ENCODE measurements at regions not wholly inside any gene's neighbourhood (a gene's known extent, or its start where the extent isn't known, plus 50 kb on each side); places are given as distances from the start of the nearest gene placed in this dataset.
"Not testable (repeated sequence)": the region's sequence is repeated elsewhere in the genome, so short reads cannot be mapped to it uniquely, and the experiment has no call there.

DNA sequence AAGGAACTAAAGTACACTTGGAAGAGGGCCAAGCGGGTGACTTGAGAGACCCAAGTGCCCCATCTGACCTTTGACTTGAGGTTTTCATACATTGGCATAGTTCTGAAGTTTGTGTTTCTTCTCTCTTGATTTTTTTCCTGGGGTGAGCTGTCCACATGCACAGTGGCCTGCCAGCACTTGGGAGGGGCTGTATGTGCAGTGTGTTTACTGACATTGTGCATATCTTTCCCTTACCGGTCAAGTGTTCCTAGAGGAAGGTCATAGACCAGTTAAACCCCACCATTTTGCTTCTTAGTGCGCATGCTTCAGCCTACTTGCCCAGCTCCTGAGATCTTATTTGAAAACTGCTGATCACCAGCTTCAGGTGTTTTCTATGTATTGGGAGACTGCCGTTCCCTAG, 435.2 kb upstream of the KAZN start:
- H3K4me1 ChIP-seq (ENCODE audit: control insufficient read depth, insufficient read depth, low read length) = peaks cover 8% of the 10 kb centered on the region
- H3K27ac ChIP-seq (ENCODE audit: low read depth, low read length) = no peak overlapping the region
- H3K4me3 ChIP-seq (ENCODE audit: low read depth, low read length) = no peak overlapping the region
- no peaks in the 10 kb centered on the region for H3K36me3 ChIP-seq (ENCODE audit: control insufficient read depth, insufficient read depth, low read length)
- no peaks in the 10 kb centered on the region for H3K27me3 ChIP-seq (ENCODE audit: control insufficient read depth, insufficient read depth, low read length)
- no peaks in the 10 kb centered on the region; the same call in 1 of the 2 replicates for H3K9me3 ChIP-seq (ENCODE audit: control insufficient read depth, insufficient read depth, low read length)
- H3K9ac ChIP-seq (ENCODE audit: low read depth, low read length) = no peak overlapping the region

DNA sequence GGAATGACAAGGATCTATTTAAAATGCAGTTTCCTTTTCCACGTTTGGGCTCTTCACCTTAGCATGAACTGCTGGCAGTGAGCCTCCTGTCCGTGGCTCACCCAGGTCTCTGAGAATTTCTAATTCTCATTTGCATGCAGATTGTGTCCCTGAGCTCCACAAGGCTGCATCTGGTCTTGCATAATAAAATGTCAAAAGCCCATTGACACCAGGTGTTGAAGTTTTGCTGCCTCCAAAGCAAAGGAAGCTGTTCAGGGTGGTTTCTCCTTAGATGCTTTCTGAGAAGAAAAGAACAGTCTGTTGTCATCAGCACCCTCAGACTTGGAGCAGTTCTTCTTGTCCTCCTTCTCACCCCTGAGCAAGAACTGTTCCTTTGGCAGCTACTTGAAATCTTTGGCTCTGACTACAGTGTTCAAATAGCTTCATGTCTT, 433.1 kb upstream of the KAZN start:
- Histone ChIP-seq H3K27me3 (ENCODE audit: control insufficient read depth, insufficient read depth, low read length) (no peaks in the 10 kb centered on the region), H3K4me1 (ENCODE audit: control insufficient read depth, insufficient read depth, low read length) (peaks cover 8% of the 10 kb centered on the region), H3K36me3 (ENCODE audit: control insufficient read depth, insufficient read depth, low read length) (no peaks in the 10 kb centered on the region), H3K9ac (ENCODE audit: low read depth, low read length) (no peak overlapping the region), H3K9me3 (ENCODE audit: control insufficient read depth, insufficient read depth, low read length) (no peaks in the 10 kb centered on the region; the same call in 1 of the 2 replicates), H3K4me3 (ENCODE audit: low read depth, low read length) (no peak overlapping the region), H3K27ac (ENCODE audit: low read depth, low read length) (no peak overlapping the region)

DNA sequence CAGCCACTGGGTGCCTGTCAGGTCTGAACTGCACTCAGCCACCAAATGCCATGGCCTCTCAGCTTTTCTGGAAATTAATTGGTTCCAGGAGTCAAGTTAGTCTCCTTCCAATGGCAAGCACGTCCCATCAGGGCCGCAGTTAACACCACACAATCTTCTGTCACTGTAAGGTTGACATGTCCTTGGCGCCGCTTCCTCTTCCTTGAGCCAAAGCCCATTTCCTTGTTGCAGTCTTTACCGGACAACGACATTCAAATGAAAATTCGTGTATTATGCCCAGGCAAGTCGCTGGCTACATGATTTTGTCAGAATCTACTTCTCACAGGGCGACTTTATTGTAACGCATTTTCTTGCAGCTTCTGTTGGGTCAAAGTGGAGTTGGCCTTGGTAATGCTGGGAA, 430.6 kb upstream of the KAZN start:
- Histone ChIP-seq H3K9ac (ENCODE audit: low read depth, low read length) (no peak overlapping the region), H3K4me1 (ENCODE audit: control insufficient read depth, insufficient read depth, low read length) (peaks cover 8% of the 10 kb centered on the region), H3K36me3 (ENCODE audit: control insufficient read depth, insufficient read depth, low read length) (no peaks in the 10 kb centered on the region), H3K27me3 (ENCODE audit: control insufficient read depth, insufficient read depth, low read length) (no peaks in the 10 kb centered on the region), H3K27ac (ENCODE audit: low read depth, low read length) (no peak overlapping the region), H3K9me3 (ENCODE audit: control insufficient read depth, insufficient read depth, low read length) (no peaks in the 10 kb centered on the region; the same call in 1 of the 2 replicates), H3K4me3 (ENCODE audit: low read depth, low read length) (no peak overlapping the region)

DNA sequence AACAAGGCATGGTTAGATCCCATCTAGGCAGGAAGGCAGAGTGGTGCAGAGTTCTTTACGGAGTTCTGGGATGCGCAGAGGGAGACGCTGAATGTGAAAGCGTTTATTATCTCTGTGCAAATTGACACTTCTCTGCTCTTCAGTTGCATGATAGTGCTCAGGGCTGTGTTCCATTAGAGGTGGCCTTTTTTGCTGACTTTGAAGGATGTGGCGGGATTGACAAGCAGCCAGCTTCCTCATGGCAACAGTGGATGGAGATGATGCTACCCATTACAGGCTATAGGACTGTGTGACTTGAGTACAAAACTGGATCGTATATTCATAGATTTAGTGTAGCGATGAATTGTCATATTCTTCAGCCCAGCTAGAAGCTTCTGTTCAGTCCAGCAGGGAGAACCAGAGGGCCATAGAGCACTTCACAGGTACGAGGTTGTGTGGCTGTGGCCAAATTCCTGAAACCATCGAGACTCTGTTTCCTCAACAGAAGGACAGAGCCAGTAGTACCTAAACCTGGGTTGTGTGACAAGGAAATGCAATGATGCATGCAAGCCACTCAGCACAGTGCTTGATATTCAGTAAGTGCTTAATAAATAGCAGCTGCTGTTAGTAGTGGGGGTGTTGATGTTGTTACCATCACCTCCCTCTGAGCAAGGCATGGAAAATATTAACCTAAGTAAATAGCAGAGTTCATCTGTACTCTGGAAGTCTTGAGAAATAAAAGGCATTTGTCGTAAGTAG, 430.0 kb upstream of the KAZN start:
- H3K4me1 ChIP-seq (ENCODE audit: control insufficient read depth, insufficient read depth, low read length) = peaks cover 8% of the 10 kb centered on the region
- no peak overlapping the region for H3K9ac ChIP-seq (ENCODE audit: low read depth, low read length)
- no peaks in the 10 kb centered on the region for H3K27me3 ChIP-seq (ENCODE audit: control insufficient read depth, insufficient read depth, low read length)
- H3K4me3 ChIP-seq (ENCODE audit: low read depth, low read length) = no peak overlapping the region
- no peak overlapping the region for H3K27ac ChIP-seq (ENCODE audit: low read depth, low read length)
- no peaks in the 10 kb centered on the region for H3K36me3 ChIP-seq (ENCODE audit: control insufficient read depth, insufficient read depth, low read length)
- H3K9me3 ChIP-seq (ENCODE audit: control insufficient read depth, insufficient read depth, low read length) = no peaks in the 10 kb centered on the region; the same call in 1 of the 2 replicates

DNA sequence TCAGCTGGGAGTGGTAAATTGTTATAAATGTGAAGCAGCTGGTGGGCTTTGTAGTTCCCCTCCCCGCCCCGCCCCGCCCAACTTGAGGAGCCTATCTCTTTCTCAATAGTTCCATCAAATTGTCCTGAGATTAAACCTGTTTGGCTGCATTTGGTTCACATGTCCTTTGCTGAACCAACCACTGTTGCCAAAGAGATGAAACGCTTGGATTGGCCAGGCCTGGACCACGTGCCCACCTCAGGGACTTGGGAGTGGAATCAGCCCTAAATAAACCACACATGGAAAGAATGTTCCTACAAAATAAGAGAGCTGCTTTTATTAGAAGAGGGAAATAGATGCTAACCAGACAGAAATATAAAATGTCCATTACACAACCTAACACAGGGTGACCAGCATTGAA, 424.9 kb upstream of the KAZN start:
- no peak overlapping the region for H3K27ac ChIP-seq (ENCODE audit: low read depth, low read length)
- H3K27me3 ChIP-seq (ENCODE audit: control insufficient read depth, insufficient read depth, low read length) = no peaks in the 10 kb centered on the region
- H3K4me1 ChIP-seq (ENCODE audit: control insufficient read depth, insufficient read depth, low read length) = peaks cover 12% of the 10 kb centered on the region
- no peaks in the 10 kb centered on the region for H3K36me3 ChIP-seq (ENCODE audit: control insufficient read depth, insufficient read depth, low read length)
- no peaks in the 10 kb centered on the region for H3K9me3 ChIP-seq (ENCODE audit: control insufficient read depth, insufficient read depth, low read length)
- H3K9ac ChIP-seq (ENCODE audit: low read depth, low read length) = no peak overlapping the region
- no peak overlapping the region for H3K4me3 ChIP-seq (ENCODE audit: low read depth, low read length)

DNA sequence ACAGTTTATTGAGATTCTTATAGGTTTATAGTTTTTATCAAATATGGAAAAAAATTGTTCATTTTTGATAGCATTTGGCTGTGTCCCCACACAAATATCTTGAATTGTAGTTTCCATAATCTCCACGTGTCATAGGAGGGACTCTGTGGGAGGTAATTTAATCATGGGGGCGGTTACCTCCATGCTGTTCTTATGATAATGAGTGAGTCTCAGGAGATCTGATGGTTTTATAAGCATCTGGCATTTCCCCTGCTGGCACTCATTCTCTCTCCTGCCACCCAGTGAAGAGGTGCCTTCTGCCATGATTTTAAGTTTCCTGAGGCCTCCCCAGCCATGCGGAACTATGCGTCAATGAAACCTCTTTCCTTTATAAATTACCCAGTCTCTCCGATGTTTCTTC, 420.6 kb upstream of the KAZN start:
- not testable (repeated sequence) for H3K4me3 ChIP-seq (ENCODE audit: low read depth, low read length); H3K9ac ChIP-seq (ENCODE audit: low read depth, low read length); H3K36me3 ChIP-seq (ENCODE audit: control insufficient read depth, insufficient read depth, low read length); H3K27ac ChIP-seq (ENCODE audit: low read depth, low read length); H3K9me3 ChIP-seq (ENCODE audit: control insufficient read depth, insufficient read depth, low read length); H3K27me3 ChIP-seq (ENCODE audit: control insufficient read depth, insufficient read depth, low read length)
- peaks cover 36% of the 10 kb centered on the region for H3K4me1 ChIP-seq (ENCODE audit: control insufficient read depth, insufficient read depth, low read length)

DNA sequence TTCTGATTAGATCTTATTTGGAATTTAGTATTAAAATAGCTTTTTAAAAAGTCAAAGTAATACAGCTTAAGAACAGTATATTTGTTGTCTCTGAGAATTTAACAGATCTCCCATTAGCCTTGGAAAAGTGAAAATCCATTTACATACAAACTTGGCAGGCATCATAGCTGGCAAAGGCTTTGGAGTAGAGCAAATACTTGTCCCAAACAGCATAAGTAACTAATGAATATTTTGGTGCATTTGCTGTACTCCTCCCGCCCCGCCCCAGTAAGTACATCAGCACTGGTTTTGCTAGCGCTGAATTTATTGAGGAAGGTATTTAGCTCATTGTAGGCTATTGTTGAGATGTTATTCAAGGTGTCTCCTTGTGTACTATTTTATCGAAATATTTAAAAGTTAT, 417.7 kb upstream of the KAZN start:
- Histone ChIP-seq H3K9me3 (ENCODE audit: control insufficient read depth, insufficient read depth, low read length) (no peaks in the 10 kb centered on the region), H3K4me1 (ENCODE audit: control insufficient read depth, insufficient read depth, low read length) (peaks cover 49% of the 10 kb centered on the region), H3K27ac (ENCODE audit: low read depth, low read length) (no peak overlapping the region), H3K27me3 (ENCODE audit: control insufficient read depth, insufficient read depth, low read length) (no peaks in the 10 kb centered on the region), H3K36me3 (ENCODE audit: control insufficient read depth, insufficient read depth, low read length) (no peaks in the 10 kb centered on the region), H3K9ac (ENCODE audit: low read depth, low read length) (no peak overlapping the region), H3K4me3 (ENCODE audit: low read depth, low read length) (no peak overlapping the region)

DNA sequence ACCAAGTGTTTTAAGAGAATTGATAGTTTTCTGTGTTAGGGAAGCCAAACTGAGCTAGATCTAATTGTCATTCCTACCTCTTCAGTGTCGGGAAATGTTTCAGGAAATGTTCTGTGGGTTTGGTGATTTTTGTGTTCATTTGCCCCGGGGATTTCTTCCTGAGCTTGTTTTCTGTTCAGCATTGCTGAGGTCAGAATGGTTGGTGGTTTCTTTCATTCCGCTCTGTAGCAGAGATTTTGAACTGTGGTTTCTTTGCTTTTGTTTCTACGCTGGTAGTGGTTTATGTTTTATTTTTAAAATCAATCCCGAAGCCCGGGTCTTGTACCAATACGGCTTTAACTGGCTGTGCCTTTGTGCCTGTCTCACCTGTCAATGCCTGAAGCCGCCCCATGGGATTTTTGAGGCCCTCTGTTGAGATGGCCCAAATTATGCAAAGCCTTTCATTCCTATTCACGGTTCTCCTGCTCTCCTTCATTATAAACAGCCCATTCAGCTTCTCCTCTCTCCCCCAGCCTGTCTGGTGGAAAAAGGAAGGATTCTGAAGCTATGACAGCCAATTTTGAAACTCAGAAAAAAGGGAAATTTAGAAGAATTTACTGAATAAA, 417.2 kb upstream of the KAZN start:
- Histone ChIP-seq H3K27ac (ENCODE audit: low read depth, low read length) (no peak overlapping the region), H3K4me1 (ENCODE audit: control insufficient read depth, insufficient read depth, low read length) (peaks cover 49% of the 10 kb centered on the region), H3K36me3 (ENCODE audit: control insufficient read depth, insufficient read depth, low read length) (no peaks in the 10 kb centered on the region), H3K9me3 (ENCODE audit: control insufficient read depth, insufficient read depth, low read length) (no peaks in the 10 kb centered on the region), H3K9ac (ENCODE audit: low read depth, low read length) (no peak overlapping the region), H3K27me3 (ENCODE audit: control insufficient read depth, insufficient read depth, low read length) (no peaks in the 10 kb centered on the region), H3K4me3 (ENCODE audit: low read depth, low read length) (no peak overlapping the region)

DNA sequence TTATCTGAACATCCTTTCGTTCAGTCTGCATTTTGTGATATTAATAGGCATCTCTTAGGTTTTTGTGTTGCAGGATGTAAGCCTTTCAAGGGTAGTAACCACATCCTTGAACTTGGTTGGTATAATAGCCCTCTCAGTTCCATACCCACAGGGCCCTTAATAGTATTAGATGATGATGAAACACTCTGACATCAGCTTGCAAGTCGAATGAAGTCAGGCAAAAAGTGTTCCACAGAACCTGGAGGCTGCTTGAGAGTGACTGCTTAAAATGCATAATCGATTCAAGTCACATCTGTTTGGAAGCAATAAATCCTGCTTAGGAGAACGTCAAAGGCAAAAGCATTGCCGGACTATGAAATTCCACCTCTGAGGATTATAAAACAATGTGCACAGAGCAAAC, 415.6 kb upstream of the KAZN start:
- H3K4me1 ChIP-seq (ENCODE audit: control insufficient read depth, insufficient read depth, low read length) = peaks cover 44% of the 10 kb centered on the region

DNA sequence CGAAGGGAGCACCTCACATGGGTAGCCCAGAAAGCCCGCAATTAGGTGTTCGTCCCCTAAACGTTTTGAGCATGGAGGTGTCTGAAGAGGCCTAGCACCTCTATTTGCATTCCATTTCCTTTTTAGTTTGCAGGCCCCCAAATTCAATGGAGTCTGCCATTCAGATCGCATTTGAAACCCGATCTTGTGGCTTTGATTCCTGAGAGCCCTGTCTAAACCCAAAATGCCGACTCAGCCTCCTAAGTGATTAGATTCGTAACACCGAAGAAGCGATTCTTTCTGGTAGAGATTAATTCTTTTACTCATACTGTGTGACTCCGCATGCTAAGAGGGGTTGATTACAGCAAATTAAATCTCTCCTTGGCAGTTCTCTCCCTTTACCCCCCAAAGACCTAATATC, 415.2 kb upstream of the KAZN start:
- Histone ChIP-seq H3K36me3 (ENCODE audit: control insufficient read depth, insufficient read depth, low read length) (no peaks in the 10 kb centered on the region), H3K9ac (ENCODE audit: low read depth, low read length) (no peak overlapping the region), H3K4me1 (ENCODE audit: control insufficient read depth, insufficient read depth, low read length) (peaks cover 39% of the 10 kb centered on the region), H3K9me3 (ENCODE audit: control insufficient read depth, insufficient read depth, low read length) (no peaks in the 10 kb centered on the region), H3K27me3 (ENCODE audit: control insufficient read depth, insufficient read depth, low read length) (no peaks in the 10 kb centered on the region), H3K27ac (ENCODE audit: low read depth, low read length) (no peak overlapping the region), H3K4me3 (ENCODE audit: low read depth, low read length) (no peak overlapping the region)

More for the DNA sequence above, 415.6 kb upstream of the KAZN start:
- Histone ChIP-seq H3K36me3 (ENCODE audit: control insufficient read depth, insufficient read depth, low read length) (no peaks in the 10 kb centered on the region), H3K27ac (ENCODE audit: low read depth, low read length) (no peak overlapping the region), H3K9me3 (ENCODE audit: control insufficient read depth, insufficient read depth, low read length) (no peaks in the 10 kb centered on the region), H3K27me3 (ENCODE audit: control insufficient read depth, insufficient read depth, low read length) (no peaks in the 10 kb centered on the region), H3K4me3 (ENCODE audit: low read depth, low read length) (no peak overlapping the region), H3K9ac (ENCODE audit: low read depth, low read length) (no peak overlapping the region)

DNA sequence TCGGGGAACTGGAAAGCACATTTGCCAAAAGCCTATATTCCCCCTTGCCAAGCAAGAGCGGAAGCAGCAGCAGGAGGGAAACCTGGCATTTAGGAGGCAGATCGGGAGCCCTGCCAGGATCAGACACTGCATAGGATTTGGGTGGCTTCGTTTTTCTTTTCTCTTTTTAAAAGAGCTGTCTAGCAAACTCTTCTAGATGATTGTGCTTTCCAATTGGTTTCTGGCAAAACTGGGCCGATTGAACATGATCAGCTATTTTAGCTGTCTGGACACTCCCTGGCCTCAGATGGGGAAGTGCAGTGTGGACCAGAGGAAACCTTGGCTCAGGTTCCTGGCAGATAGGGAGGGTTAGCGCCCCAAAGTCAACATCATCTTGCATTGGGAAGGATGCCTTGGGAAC, 414.0 kb upstream of the KAZN start:
- no peaks in the 10 kb centered on the region for H3K9me3 ChIP-seq (ENCODE audit: control insufficient read depth, insufficient read depth, low read length)
- H3K4me1 ChIP-seq (ENCODE audit: control insufficient read depth, insufficient read depth, low read length) = peaks cover 30% of the 10 kb centered on the region
- H3K9ac ChIP-seq (ENCODE audit: low read depth, low read length) = no peak overlapping the region
- H3K27ac ChIP-seq (ENCODE audit: low read depth, low read length) = no peak overlapping the region
- H3K36me3 ChIP-seq (ENCODE audit: control insufficient read depth, insufficient read depth, low read length) = no peaks in the 10 kb centered on the region
- H3K4me3 ChIP-seq (ENCODE audit: low read depth, low read length) = no peak overlapping the region
- H3K27me3 ChIP-seq (ENCODE audit: control insufficient read depth, insufficient read depth, low read length) = no peaks in the 10 kb centered on the region
